ENCODE measurements at regions not wholly inside any gene's neighbourhood (a gene's known extent, or its start where the extent isn't known, plus 50 kb on each side); places are given as distances from the start of the nearest gene placed in this dataset.
"Not testable (repeated sequence)": the region's sequence is repeated elsewhere in the genome, so short reads cannot be mapped to it uniquely, and the experiment has no call there.

DNA sequence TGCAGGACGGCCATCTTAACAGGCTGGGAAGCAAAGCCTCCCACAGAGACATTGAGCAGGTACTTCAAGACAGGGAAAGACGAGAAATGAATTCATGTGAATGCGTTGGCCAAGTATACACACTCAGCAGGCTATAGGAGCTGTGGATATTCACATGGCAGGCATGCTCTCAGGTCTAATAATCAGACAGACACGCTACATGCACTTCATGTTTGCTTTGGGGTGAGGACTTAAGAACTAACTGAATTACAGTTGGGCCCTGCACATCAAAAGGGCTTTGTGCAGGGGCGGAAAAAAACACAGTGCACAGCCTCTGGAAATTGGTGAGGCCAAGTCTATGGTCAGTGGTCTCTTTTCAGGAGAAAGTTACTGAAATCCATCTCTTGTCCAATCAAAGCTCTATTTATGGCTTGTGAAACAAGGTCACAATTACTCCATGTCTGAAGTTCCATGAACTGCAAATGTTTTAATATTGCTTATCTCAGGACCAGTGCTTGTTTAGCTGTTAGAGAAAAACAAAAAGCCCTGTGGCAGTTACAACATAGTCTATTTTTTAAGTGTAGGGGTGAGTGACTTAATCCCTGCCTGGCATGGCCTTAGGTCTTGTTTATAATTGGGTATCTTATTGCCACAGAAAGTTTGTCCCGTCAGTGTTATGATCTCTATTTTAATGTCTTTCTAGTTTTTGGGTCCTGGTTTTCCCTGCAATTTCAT is 100.6 kb upstream of the GOLGA6L6 start:
- H3K9me2 ChIP-seq (replicated peaks; ENCODE audit: control insufficient read depth, low read length): no peaks in the 10 kb centered on the region
- no peak for TF ChIP-seq EZH2phosphoT487 (IDR thresholded peaks at IDR 0.05; ENCODE audit: borderline replicate concordance, low read length)
- TF ChIP-seq, protein P1, sequence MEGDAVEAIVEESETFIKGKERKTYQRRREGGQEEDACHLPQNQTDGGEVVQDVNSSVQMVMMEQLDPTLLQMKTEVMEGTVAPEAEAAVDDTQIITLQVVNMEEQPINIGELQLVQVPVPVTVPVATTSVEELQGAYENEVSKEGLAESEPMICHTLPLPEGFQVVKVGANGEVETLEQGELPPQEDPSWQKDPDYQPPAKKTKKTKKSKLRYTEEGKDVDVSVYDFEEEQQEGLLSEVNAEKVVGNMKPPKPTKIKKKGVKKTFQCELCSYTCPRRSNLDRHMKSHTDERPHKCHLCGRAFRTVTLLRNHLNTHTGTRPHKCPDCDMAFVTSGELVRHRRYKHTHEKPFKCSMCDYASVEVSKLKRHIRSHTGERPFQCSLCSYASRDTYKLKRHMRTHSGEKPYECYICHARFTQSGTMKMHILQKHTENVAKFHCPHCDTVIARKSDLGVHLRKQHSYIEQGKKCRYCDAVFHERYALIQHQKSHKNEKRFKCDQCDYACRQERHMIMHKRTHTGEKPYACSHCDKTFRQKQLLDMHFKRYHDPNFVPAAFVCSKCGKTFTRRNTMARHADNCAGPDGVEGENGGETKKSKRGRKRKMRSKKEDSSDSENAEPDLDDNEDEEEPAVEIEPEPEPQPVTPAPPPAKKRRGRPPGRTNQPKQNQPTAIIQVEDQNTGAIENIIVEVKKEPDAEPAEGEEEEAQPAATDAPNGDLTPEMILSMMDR (IDR thresholded peaks at IDR 0.05; ENCODE audit: low read depth, low read length, poor library complexity, severe bottlenecking): no peak
- H3K4me3 ChIP-seq (ENCODE audit: low read length): no peak overlapping the region
- H3F3A ChIP-seq (ENCODE audit: control insufficient read depth, insufficient read depth): no peaks in the 10 kb centered on the region
- no peaks in the 10 kb centered on the region for H3K79me2 ChIP-seq (ENCODE audit: control insufficient read depth, low read length)
- no peaks in the 10 kb centered on the region for H4K20me1 ChIP-seq (ENCODE audit: control insufficient read depth, insufficient read depth, low read depth, low read length)
- H3K27me3 ChIP-seq (ENCODE audit: control insufficient read depth, low read length): peaks cover 9% of the 10 kb centered on the region; the same call in 1 of the 2 replicates
- no peaks in the 10 kb centered on the region for H3K9me3 ChIP-seq (ENCODE audit: control insufficient read depth, insufficient read depth, low read length)
- no peak overlapping the region for H3K27ac ChIP-seq (ENCODE audit: low read depth, low read length)
- no peak overlapping the region for H3K4me2 ChIP-seq (ENCODE audit: low read length)
- H3K36me3 ChIP-seq (ENCODE audit: control insufficient read depth, low read length): no peaks in the 10 kb centered on the region
- no peaks in the 10 kb centered on the region for H3K4me1 ChIP-seq (ENCODE audit: control insufficient read depth, low read length)

DNA sequence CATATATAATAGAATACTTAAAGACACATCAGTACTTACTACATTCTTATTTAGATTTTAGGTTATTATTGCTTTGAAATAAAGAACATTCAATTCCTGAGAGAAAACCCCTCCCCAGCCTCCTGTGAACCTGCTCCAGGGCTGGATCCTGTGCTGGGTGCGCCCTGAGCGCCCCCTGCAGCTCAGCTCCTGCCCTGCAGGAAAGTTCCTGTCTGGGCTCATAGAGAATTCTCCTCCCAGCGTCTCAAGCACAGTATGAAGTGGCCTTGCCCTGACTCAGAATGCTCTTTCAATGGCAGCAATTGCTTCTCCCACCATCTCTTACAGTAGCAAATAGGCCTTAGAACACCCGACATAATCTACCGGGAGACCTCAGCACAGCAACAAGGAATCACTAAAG is 98.8 kb upstream of the GOLGA6L6 start:
- H3K27me3 ChIP-seq (ENCODE audit: control insufficient read depth, low read length); H3K27ac ChIP-seq (ENCODE audit: low read depth, low read length); H3K9me2 ChIP-seq (replicated peaks; ENCODE audit: control insufficient read depth, low read length); H3F3A ChIP-seq (ENCODE audit: control insufficient read depth, insufficient read depth); H4K20me1 ChIP-seq (ENCODE audit: control insufficient read depth, insufficient read depth, low read depth, low read length); H3K4me3 ChIP-seq (ENCODE audit: low read length); H3K79me2 ChIP-seq (ENCODE audit: control insufficient read depth, low read length); H3K4me1 ChIP-seq (ENCODE audit: control insufficient read depth, low read length); H3K4me2 ChIP-seq (ENCODE audit: low read length); H3K36me3 ChIP-seq (ENCODE audit: control insufficient read depth, low read length); H3K9me3 ChIP-seq (ENCODE audit: control insufficient read depth, insufficient read depth, low read length): not testable (repeated sequence)

DNA sequence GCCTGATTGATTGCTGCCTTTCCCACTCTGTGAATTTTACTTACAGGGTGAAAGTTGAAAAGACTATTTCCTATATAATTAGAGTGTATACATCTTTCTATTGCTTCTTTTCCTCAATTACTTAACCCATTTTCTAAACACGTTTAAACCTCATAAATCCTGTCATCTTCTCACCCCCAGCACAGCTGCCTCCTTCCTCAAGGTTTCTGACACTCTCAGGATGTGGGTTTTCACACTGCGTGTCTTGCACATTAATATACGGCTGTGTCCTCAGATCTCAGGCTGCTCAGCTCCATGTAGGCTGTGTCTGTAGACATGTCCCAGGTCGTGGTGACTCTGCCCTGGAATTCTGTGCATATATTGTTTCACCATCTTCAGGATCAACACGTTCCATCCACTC is 97.6 kb upstream of the GOLGA6L6 start:
- not testable (repeated sequence) for H4K20me1 ChIP-seq (ENCODE audit: control insufficient read depth, insufficient read depth, low read depth, low read length); H3K9me2 ChIP-seq (replicated peaks; ENCODE audit: control insufficient read depth, low read length); H3K79me2 ChIP-seq (ENCODE audit: control insufficient read depth, low read length); H3K36me3 ChIP-seq (ENCODE audit: control insufficient read depth, low read length); H3K27me3 ChIP-seq (ENCODE audit: control insufficient read depth, low read length); H3K9me3 ChIP-seq (ENCODE audit: control insufficient read depth, insufficient read depth, low read length); H3F3A ChIP-seq (ENCODE audit: control insufficient read depth, insufficient read depth); H3K4me1 ChIP-seq (ENCODE audit: control insufficient read depth, low read length); H3K4me2 ChIP-seq (ENCODE audit: low read length); H3K4me3 ChIP-seq (ENCODE audit: low read length); H3K27ac ChIP-seq (ENCODE audit: low read depth, low read length)

DNA sequence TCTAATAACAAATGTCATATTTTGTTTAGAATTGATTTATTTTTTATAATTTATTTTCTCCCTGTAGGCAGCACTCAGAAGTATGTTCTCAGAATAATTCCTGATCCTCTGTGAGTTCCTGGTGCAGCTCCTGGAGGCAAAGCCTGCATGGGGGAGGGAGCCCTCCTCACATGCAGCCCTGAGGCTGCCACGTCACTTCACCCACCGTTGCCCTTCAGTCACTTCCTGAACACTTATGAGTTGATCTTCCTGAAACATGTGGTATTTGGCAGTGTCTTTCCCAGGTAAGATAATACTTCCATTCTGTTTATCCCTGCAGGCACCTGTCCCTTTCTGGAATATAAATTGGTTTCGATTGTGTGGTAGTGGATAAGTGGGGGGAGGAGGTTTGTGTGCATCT is 95.9 kb upstream of the GOLGA6L6 start:
- not testable (repeated sequence) for H3K4me1 ChIP-seq (ENCODE audit: control insufficient read depth, low read length); H3K36me3 ChIP-seq (ENCODE audit: control insufficient read depth, low read length); H3K4me2 ChIP-seq (ENCODE audit: low read length); H3K27ac ChIP-seq (ENCODE audit: low read depth, low read length); H3K79me2 ChIP-seq (ENCODE audit: control insufficient read depth, low read length); H4K20me1 ChIP-seq (ENCODE audit: control insufficient read depth, insufficient read depth, low read depth, low read length); H3K27me3 ChIP-seq (ENCODE audit: control insufficient read depth, low read length); H3K9me3 ChIP-seq (ENCODE audit: control insufficient read depth, insufficient read depth, low read length); H3K4me3 ChIP-seq (ENCODE audit: low read length); H3K9me2 ChIP-seq (replicated peaks; ENCODE audit: control insufficient read depth, low read length); H3F3A ChIP-seq (ENCODE audit: control insufficient read depth, insufficient read depth)

DNA sequence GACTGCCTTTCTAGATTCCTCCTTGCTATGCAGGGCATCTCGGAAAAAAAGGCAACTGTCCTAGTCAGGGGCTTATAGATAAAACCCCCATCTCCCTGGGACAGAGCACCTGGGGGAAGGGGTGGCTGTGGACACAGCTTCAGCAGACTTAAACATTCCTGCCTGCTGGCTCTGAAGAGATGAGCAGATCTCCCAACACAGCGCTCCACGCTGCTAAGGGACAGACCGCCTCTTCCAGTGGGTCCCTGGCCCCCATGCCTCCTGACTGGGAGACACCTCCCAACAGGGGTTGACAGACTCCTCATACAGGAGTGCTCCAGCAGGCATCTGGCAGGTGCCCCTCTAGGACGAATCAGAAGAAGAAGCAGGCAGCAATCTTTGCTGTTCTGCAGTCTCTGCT is 87.9 kb upstream of the GOLGA6L6 start:
- not testable (repeated sequence) for H4K20me1 ChIP-seq (ENCODE audit: control insufficient read depth, insufficient read depth, low read depth, low read length); H3K36me3 ChIP-seq (ENCODE audit: control insufficient read depth, low read length); H3K9me3 ChIP-seq (ENCODE audit: control insufficient read depth, insufficient read depth, low read length); H3F3A ChIP-seq (ENCODE audit: control insufficient read depth, insufficient read depth); H3K79me2 ChIP-seq (ENCODE audit: control insufficient read depth, low read length); H3K4me2 ChIP-seq (ENCODE audit: low read length); H3K27ac ChIP-seq (ENCODE audit: low read depth, low read length); H3K4me3 ChIP-seq (ENCODE audit: low read length); H3K9me2 ChIP-seq (replicated peaks; ENCODE audit: control insufficient read depth, low read length); H3K4me1 ChIP-seq (ENCODE audit: control insufficient read depth, low read length); H3K27me3 ChIP-seq (ENCODE audit: control insufficient read depth, low read length)

DNA sequence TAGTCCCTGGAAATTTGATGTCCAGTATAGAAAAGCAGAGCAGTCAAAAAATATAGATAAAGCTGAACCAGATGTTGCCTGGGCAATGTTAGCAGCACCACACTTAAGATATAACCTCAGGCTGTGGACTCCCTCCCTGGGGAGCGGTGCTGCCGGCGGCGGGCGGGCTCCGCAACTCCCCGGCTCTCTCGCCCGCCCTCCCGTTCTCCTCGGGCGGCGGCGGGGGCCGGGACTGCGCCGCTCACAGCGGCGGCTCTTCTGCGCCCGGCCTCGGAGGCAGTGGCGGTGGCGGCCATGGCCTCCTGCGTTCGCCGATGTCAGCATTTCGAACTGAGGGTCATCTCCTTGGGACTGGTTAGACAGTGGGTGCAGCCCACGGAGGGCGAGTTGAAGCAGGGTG is 86.9 kb upstream of the GOLGA6L6 start:
- H3K9me3 ChIP-seq (ENCODE audit: control insufficient read depth, insufficient read depth, low read length): not testable (repeated sequence)

DNA sequence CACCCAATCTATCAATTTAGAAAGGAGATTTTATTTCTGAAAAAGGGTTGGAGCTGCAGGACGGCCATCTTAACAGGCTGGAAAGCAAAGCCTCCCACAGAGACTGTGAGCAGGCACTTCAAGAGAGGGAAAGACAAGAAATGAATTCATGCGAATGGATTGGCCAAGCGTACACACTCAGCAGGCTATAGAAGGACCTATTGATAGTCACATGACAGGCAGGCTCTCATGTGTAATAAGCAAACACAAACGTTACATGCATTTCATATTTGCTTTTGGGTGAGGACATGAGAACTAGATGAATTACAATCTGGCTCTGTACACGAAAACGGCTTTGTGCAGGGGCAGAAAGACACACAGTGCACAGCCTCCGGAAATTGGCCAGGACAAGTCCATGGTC is 83.9 kb upstream of the GOLGA6L6 start:
- H3K4me3 ChIP-seq (ENCODE audit: low read length); H3K9me2 ChIP-seq (replicated peaks; ENCODE audit: control insufficient read depth, low read length); H3K4me1 ChIP-seq (ENCODE audit: control insufficient read depth, low read length); H3K9me3 ChIP-seq (ENCODE audit: control insufficient read depth, insufficient read depth, low read length); H3F3A ChIP-seq (ENCODE audit: control insufficient read depth, insufficient read depth); H3K36me3 ChIP-seq (ENCODE audit: control insufficient read depth, low read length); H4K20me1 ChIP-seq (ENCODE audit: control insufficient read depth, insufficient read depth, low read depth, low read length); H3K79me2 ChIP-seq (ENCODE audit: control insufficient read depth, low read length); H3K4me2 ChIP-seq (ENCODE audit: low read length); H3K27me3 ChIP-seq (ENCODE audit: control insufficient read depth, low read length); H3K27ac ChIP-seq (ENCODE audit: low read depth, low read length): not testable (repeated sequence)

More for the DNA sequence above, 86.9 kb upstream of the GOLGA6L6 start:
- not testable (repeated sequence) for H3K79me2 ChIP-seq (ENCODE audit: control insufficient read depth, low read length); H3K27me3 ChIP-seq (ENCODE audit: control insufficient read depth, low read length); H3K27ac ChIP-seq (ENCODE audit: low read depth, low read length); H4K20me1 ChIP-seq (ENCODE audit: control insufficient read depth, insufficient read depth, low read depth, low read length); H3K4me2 ChIP-seq (ENCODE audit: low read length); H3K4me3 ChIP-seq (ENCODE audit: low read length); H3K9me2 ChIP-seq (replicated peaks; ENCODE audit: control insufficient read depth, low read length); H3F3A ChIP-seq (ENCODE audit: control insufficient read depth, insufficient read depth); H3K4me1 ChIP-seq (ENCODE audit: control insufficient read depth, low read length); H3K36me3 ChIP-seq (ENCODE audit: control insufficient read depth, low read length)
